ENCODE measurements at regions not wholly inside any gene's neighbourhood (a gene's known extent, or its start where the extent isn't known, plus 50 kb on each side); places are given as distances from the start of the nearest gene placed in this dataset.

DNA sequence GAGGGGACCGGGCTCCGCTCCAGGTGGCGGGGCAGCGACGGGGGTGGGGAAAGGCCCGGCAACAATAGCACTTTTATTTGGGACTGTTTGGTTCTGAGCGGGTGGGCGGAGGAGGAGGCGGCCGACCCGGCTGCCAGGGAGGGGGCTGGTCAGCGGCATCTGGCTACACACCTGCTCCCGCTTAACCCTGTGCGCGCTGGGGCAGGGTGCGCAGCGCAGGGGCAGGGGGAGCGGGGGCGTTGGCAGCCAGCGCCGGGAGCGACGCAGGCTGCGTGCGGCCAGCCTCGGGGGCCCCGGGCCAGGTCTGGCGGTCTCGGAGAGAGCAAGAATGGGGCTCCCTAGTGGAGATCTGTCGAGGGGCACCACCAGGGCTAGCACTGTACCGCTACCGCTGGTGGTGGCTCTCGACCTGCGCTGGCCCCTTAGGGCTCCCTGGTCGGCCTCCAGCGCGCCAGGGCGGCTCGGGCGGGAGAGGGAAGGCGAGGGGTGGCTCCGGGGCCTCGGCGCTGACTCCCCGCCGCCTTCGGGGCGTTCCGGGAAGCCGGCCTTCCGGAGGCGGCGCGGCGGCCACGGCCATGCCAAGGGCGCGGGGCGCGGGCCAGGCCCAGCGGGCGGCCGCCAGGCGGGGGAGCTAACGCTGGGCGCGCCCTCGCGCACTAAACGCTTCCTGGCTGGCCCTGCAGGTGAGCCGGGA lies 92.4 kb downstream of the NCR2 start:
- TF ChIP-seq EZH2 (IDR thresholded peaks at IDR 0.05; ENCODE audit: insufficient read depth, low read length): peak; percentile 84
- TF ChIP-seq, protein P1, sequence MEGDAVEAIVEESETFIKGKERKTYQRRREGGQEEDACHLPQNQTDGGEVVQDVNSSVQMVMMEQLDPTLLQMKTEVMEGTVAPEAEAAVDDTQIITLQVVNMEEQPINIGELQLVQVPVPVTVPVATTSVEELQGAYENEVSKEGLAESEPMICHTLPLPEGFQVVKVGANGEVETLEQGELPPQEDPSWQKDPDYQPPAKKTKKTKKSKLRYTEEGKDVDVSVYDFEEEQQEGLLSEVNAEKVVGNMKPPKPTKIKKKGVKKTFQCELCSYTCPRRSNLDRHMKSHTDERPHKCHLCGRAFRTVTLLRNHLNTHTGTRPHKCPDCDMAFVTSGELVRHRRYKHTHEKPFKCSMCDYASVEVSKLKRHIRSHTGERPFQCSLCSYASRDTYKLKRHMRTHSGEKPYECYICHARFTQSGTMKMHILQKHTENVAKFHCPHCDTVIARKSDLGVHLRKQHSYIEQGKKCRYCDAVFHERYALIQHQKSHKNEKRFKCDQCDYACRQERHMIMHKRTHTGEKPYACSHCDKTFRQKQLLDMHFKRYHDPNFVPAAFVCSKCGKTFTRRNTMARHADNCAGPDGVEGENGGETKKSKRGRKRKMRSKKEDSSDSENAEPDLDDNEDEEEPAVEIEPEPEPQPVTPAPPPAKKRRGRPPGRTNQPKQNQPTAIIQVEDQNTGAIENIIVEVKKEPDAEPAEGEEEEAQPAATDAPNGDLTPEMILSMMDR (IDR thresholded peaks at IDR 0.05; ENCODE audit: insufficient read depth, low read depth, low read length): no peak

All from astrocyte (in vitro differentiated cells and primary cell).